OCI-LY1 (cell line): ENCODE measurements at regions not wholly inside any gene's neighbourhood (a gene's known extent, or its start where the extent isn't known, plus 50 kb on each side); places are given as distances from the start of the nearest gene placed in this dataset.

Experiments used
- H2AFZ ChIP-seq: fragments of 200-600 bp; sonication (generic), shearing (Covaris generic); 2 replicates; pipeline ENCODE4 v1.6.0; 2014; ENCODE audit warnings: antibody characterized with exemption, mild to moderate bottlenecking, low read length
- H3F3A ChIP-seq: fragments of 200-600 bp; sonication (generic), shearing (Covaris generic); 2 replicates; pipeline ENCODE4 v1.6.0; 2014; ENCODE audit warnings: mild to moderate bottlenecking, antibody characterized with exemption, low read length, moderate library complexity; ENCODE audit not compliant: insufficient read depth
- H3K27ac ChIP-seq: fragments of 200-600 bp; sonication (generic); 2 replicates; pipeline ENCODE4 v1.5.1; 2014; ENCODE audit warnings: low read length, mixed run types, mild to moderate bottlenecking, low read depth; ENCODE audit not compliant: poor library complexity, severe bottlenecking
- H3K27me3 ChIP-seq: fragments of 200-600 bp; sonication (generic); 2 replicates; pipeline ENCODE4 v1.6.0; 2014; ENCODE audit warnings: antibody characterized with exemption, mild to moderate bottlenecking, low read length, moderate library complexity; ENCODE audit not compliant: insufficient read depth
- H3K36me3 ChIP-seq: fragments of 200-600 bp; sonication (generic); 2 replicates; pipeline ENCODE4 v1.6.1; 2014; ENCODE audit warnings: mild to moderate bottlenecking, antibody characterized with exemption, low read length, moderate library complexity, mixed read lengths; ENCODE audit not compliant: insufficient read depth
- H3K4me1 ChIP-seq: fragments of 200-600 bp; sonication (generic); 2 replicates; pipeline ENCODE4 v1.5.1; 2014; ENCODE audit warnings: mild to moderate bottlenecking, low read length, moderate library complexity; ENCODE audit not compliant: insufficient read depth, severe bottlenecking
- H3K4me2 ChIP-seq: fragments of 200-600 bp; sonication (generic), shearing (Covaris generic); 2 replicates; pipeline ENCODE4 v1.6.1; 2014; ENCODE audit warnings: low read length
- H3K4me3 ChIP-seq: fragments of 200-600 bp; sonication (generic); 2 replicates; pipeline ENCODE4 v1.5.1; 2014; ENCODE audit warnings: low read length, low read depth, mild to moderate bottlenecking, mixed read lengths; ENCODE audit not compliant: poor library complexity, severe bottlenecking
- H3K79me2 ChIP-seq: fragments of 200-600 bp; shearing (Covaris generic); 2 replicates; pipeline ENCODE4 v1.6.1; 2016; ENCODE audit warnings: mixed run types, low read length, mixed read lengths; ENCODE audit not compliant: insufficient read depth
- H3K9ac ChIP-seq: fragments of 200-600 bp; sonication (generic), shearing (Covaris generic); 2 replicates; pipeline ENCODE4 v1.6.1; 2014; ENCODE audit warnings: mild to moderate bottlenecking, low read length, mixed read lengths
- H3K9me2 ChIP-seq: fragments of 200-600 bp; sonication (generic), shearing (Covaris generic); 2 replicates; pipeline ENCODE4 v1.6.1; 2014; ENCODE audit warnings: low read depth, mild to moderate bottlenecking, low read length, mixed read lengths
- H3K9me3 ChIP-seq: fragments of 200-600 bp; shearing (Covaris generic); 2 replicates; pipeline ENCODE4 v1.6.1; 2014; ENCODE audit warnings: low read length, mixed read lengths
- H4K20me1 ChIP-seq: fragments of 200-600 bp; sonication (generic), shearing (Covaris generic); 2 replicates; pipeline ENCODE4 v1.6.0; 2016; ENCODE audit warnings: mild to moderate bottlenecking, low read length; ENCODE audit not compliant: insufficient read depth
- EZH2 ChIP-seq: fragments of 200-600 bp; sonication (generic), shearing (Covaris generic); IDR thresholded peaks from 2 replicates; pipeline ENCODE4 v1.8.0; 2017; ENCODE audit warnings: borderline replicate concordance, mixed run types, mild to moderate bottlenecking, antibody characterized with exemption, low read length, moderate library complexity, mixed read lengths
- TF ChIP-seq, protein P1 (sequence below): fragments of 200-600 bp; sonication (generic), shearing (Covaris generic); IDR thresholded peaks from 2 replicates; pipeline ENCODE4 v1.5.1; 2017; ENCODE audit warnings: mild to moderate bottlenecking, antibody characterized with exemption, low read length, moderate library complexity, mixed read lengths

DNA sequence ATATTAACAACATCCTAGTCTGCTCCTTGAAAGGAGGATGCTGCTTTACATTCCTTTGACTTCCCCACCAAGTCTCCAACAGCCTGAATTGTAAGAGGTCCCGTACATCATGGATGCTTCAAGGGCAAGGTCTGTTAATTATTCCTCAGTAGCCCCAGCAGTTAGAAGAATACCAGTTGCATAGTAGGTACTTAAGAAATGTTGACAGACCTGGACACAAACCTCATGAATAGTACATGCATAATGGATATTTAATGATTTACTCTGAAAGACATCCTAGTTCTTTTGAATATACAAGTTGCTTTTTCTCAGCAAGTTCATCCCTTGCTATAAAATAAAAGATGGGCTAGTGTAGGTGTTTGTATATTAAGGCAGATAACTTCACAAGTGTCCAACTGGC, 112.1 kb upstream of the DPYD start:
- Histone ChIP-seq H3K9me3 (no peaks in the 10 kb centered on the region), H4K20me1 (no peaks in the 10 kb centered on the region), H3F3A (peaks cover 3% of the 10 kb centered on the region; the same call in 1 of the 2 replicates), H3K27ac (no peak overlapping the region), H3K9ac (no peak overlapping the region), H3K4me3 (no peak overlapping the region), H3K79me2 (no peaks in the 10 kb centered on the region), H3K9me2 (no peaks in the 10 kb centered on the region), H3K27me3 (no peaks in the 10 kb centered on the region), H3K36me3 (no peaks in the 10 kb centered on the region), H3K4me2 (no peak overlapping the region), H2AFZ (no peak overlapping the region), H3K4me1 (no peaks in the 10 kb centered on the region)
- no peak for TF ChIP-seq EZH2
- TF ChIP-seq, protein P1, sequence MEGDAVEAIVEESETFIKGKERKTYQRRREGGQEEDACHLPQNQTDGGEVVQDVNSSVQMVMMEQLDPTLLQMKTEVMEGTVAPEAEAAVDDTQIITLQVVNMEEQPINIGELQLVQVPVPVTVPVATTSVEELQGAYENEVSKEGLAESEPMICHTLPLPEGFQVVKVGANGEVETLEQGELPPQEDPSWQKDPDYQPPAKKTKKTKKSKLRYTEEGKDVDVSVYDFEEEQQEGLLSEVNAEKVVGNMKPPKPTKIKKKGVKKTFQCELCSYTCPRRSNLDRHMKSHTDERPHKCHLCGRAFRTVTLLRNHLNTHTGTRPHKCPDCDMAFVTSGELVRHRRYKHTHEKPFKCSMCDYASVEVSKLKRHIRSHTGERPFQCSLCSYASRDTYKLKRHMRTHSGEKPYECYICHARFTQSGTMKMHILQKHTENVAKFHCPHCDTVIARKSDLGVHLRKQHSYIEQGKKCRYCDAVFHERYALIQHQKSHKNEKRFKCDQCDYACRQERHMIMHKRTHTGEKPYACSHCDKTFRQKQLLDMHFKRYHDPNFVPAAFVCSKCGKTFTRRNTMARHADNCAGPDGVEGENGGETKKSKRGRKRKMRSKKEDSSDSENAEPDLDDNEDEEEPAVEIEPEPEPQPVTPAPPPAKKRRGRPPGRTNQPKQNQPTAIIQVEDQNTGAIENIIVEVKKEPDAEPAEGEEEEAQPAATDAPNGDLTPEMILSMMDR, result no peak

DNA sequence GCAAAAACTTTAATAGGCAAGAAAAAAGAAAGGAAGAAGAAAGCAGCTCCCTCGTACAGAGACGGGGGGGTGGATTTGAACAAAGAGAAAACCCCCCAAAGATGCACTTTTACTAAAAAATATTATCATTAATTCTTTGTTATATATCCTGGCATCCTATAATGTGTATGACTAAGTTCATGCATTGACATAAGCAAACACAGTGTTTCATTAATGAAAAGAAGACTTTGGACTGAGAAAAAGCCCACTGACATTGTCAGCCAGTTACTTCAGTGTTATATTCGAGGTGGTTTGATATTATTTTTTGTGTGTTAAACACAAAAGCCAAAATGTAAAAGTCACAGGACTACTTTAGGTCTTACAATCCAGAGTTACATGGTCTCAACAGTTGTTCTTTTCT, 110.1 kb upstream of the DPYD start:
- Histone ChIP-seq H3F3A (no peaks in the 10 kb centered on the region), H2AFZ (no peak overlapping the region)

DNA sequence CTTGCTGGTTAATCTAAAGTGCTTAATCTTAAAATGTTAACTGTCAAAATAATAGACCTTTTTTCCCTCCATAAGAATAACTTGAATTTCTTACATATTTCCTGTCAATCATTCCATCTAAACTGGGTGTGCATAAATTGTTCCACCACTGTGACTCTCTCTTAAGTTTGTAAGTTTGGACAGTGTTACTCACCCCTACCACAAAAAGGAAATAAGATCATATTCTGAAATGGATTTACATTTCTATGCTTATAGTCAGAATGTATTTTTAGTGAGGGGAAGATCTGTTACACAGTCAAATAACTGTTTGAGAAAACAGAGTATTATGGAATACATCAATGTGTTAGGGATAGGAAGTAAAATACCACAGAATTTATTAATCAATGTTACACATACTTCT, 109.6 kb upstream of the DPYD start:
- Histone ChIP-seq H2AFZ (no peak overlapping the region), H3K36me3 (no peaks in the 10 kb centered on the region), H3K9me3 (no peaks in the 10 kb centered on the region), H3K27ac (no peak overlapping the region), H3K4me2 (no peak overlapping the region), H4K20me1 (no peaks in the 10 kb centered on the region), H3K27me3 (no peaks in the 10 kb centered on the region), H3K9me2 (no peaks in the 10 kb centered on the region), H3K4me1 (no peaks in the 10 kb centered on the region), H3K79me2 (no peaks in the 10 kb centered on the region), H3K9ac (no peak overlapping the region), H3K4me3 (no peak overlapping the region), H3F3A (no peaks in the 10 kb centered on the region)
- TF ChIP-seq, protein P1, result no peak
- TF ChIP-seq EZH2, result no peak

More for the DNA sequence above, 110.1 kb upstream of the DPYD start:
- no peak for TF ChIP-seq EZH2
- TF ChIP-seq, protein P1, result no peak
- no peaks in the 10 kb centered on the region for H4K20me1 ChIP-seq
- no peaks in the 10 kb centered on the region for H3K79me2 ChIP-seq
- H3K27ac ChIP-seq, result no peak overlapping the region
- no peaks in the 10 kb centered on the region for H3K27me3 ChIP-seq
- no peak overlapping the region for H3K9ac ChIP-seq
- no peak overlapping the region for H3K4me2 ChIP-seq
- H3K9me2 ChIP-seq, result no peaks in the 10 kb centered on the region
- H3K9me3 ChIP-seq, result no peaks in the 10 kb centered on the region
- H3K36me3 ChIP-seq, result no peaks in the 10 kb centered on the region
- H3K4me3 ChIP-seq, result no peak overlapping the region
- no peaks in the 10 kb centered on the region for H3K4me1 ChIP-seq
